Suprapubic skin (tissue), 4 donors: ENCODE measurements at regions not wholly inside any gene's neighbourhood (a gene's known extent, or its start where the extent isn't known, plus 50 kb on each side); places are given as distances from the start of the nearest gene placed in this dataset.

Experiments
- CTCF ChIP-seq, 2 donors: fragments of 200-600 bp in 1 of 2; fragments of 450-650 bp in 1 of 2; sonication (generic) in 1 of 2; IDR thresholded peaks; one replicate each; pipeline ENCODE4 v1.5.1; 2016 to 2019; ENCODE audit warnings: antibody characterized with exemption in 2 of 2, mild to moderate bottlenecking in 1 of 2, moderate library complexity in 1 of 2
- POLR2A ChIP-seq, 2 donors: fragments of 450-650 bp; IDR thresholded peaks; one replicate each; pipeline ENCODE4 v1.6.1; 2017; ENCODE audit warnings: antibody characterized with exemption in 2 of 2, mild to moderate bottlenecking in 2 of 2, moderate library complexity in 2 of 2
- POLR2AphosphoS5 ChIP-seq, 3 donors: sonication (generic); formaldehyde crosslinking; IDR thresholded peaks; one replicate each; pipeline ENCODE4 v1.6.1; 2017; ENCODE audit warnings: antibody characterized with exemption in 3 of 3

- TF ChIP-seq CTCF (IDR thresholded peaks at IDR 0.05) = no peak
- no peak for TF ChIP-seq POLR2AphosphoS5 (IDR thresholded peaks at IDR 0.05)
- TF ChIP-seq POLR2A (IDR thresholded peaks at IDR 0.05) = no peak
These were observed 55.4 kb upstream of the LINC01488 start for GRCh38 chr11:69425895-69426544.
